HG03460 (cell line): ENCODE measurements at regions not wholly inside any gene's neighbourhood (a gene's known extent, or its start where the extent isn't known, plus 50 kb on each side); places are given as distances from the start of the nearest gene placed in this dataset.

Source experiments
- ATAC-seq: cut with Tn5 transposase; IDR thresholded peaks from one replicate; pipeline ENCODE4 v1.9.1; 2021; ENCODE audit not compliant: unreplicated experiment

GRCh38 chr4:38310446-38311043, 350.3 kb downstream of the PTTG2 start:
- ATAC-seq = peak; percentile 92

DNA sequence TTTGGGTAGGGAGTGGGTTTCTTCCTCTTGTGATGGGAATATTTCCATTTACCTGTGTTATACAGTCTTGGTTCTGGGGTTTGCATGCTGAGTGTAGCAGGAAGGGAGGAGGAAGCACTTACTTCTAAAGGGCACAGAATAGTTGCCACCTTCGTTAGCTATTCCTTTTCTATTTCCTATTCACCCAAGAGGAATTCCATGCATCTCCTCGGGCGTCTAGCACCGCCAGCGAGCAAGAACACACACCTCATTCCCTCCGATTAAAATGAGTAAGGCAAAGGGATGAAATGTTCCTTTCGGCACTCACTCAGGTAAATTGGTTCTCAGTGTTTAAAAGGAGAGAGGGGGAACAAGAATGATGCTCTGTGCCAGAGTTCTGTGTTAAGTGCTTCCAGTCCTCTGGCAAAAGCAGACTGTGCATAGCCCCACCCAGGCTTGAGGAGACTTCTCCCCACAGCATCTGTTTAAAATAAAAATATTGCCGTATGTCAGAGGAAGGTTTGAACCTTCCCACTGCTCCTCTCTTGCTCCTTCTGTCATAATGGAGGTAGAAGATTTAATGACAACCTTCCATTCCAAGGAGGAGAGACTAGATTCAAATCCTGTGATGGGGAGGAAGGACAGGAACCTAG, 351.4 kb downstream of the PTTG2 start:
- no peak for ATAC-seq

- ATAC-seq = no peak
These were observed 350.8 kb upstream of the KLF3 start for GRCh38 chr4:38313175-38313574.

- ATAC-seq = no peak
These were observed 349.9 kb upstream of the KLF3 start for GRCh38 chr4:38313999-38314561.

DNA sequence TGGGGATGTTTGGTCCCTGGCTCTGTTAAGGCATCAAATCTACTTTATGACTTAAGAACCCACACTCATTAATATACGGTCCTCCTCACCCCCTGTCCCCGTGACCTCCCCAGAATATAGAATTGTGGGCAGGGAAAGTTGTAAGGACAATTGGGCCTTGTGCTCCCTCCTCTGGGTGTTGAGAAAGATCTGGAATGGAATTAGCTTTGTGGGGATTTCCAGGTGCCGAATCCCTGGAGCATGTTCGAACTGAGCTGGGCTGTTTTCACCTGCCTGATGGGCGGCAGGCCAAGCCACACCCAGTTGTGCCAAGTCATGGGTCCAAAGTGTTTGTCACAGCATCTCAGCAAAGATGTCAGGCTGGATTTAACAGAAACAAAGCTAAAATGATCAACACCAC, 349.3 kb upstream of the KLF3 start:
- no peak for ATAC-seq

- no peak for ATAC-seq
These were observed 348.7 kb upstream of the KLF3 start for GRCh38 chr4:38315286-38315685.

DNA sequence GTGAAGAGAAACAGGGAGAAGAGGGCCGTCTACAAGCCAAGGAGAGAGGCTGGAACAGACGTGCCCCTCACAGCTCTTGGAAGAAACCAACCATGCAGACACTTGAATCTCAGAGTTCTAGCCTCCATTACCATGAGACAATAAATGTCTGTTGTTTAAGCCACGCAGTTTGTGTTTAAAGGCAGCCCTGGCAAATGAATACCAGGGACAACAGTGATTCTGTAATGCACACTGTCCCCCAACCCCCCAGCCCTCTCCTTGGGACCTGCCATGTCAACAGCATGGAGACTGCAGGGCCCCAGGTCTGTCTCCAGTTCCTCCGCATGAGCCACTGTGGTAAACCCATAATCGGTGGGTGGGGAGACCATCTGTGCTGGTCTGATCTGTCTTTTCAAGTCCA, 348.0 kb upstream of the KLF3 start:
- no peak for ATAC-seq

GRCh38 chr4:38317041-38317674, 346.8 kb upstream of the KLF3 start:
- no peak for ATAC-seq

- peak; percentile 88 for ATAC-seq
These were observed 345.1 kb upstream of the KLF3 start for GRCh38 chr4:38318737-38319455.

GRCh38 chr4:38319456-38320342, 344.3 kb upstream of the KLF3 start:
- peak; percentile 44 for ATAC-seq

- no peak for ATAC-seq
These were observed 343.7 kb upstream of the KLF3 start for GRCh38 chr4:38320343-38320695.

DNA sequence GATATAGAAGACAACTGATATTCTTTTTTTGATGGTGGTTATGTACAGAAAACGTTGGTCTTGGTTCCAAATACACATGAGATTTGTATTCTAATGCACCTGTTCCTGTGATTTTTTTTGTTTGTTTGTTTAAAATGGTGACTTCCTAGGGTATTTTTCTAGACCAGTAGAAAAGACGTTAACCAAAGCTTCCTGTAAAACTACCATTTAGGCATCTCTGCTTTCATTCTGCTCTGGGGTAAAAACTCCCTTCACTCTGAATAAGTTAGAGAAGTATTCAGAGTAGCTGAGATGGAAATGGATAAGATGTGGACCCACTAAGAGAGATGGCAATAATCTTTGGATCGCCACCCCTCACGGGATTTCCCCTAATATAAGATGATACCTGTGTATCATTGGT, 343.2 kb upstream of the KLF3 start:
- no peak for ATAC-seq

DNA sequence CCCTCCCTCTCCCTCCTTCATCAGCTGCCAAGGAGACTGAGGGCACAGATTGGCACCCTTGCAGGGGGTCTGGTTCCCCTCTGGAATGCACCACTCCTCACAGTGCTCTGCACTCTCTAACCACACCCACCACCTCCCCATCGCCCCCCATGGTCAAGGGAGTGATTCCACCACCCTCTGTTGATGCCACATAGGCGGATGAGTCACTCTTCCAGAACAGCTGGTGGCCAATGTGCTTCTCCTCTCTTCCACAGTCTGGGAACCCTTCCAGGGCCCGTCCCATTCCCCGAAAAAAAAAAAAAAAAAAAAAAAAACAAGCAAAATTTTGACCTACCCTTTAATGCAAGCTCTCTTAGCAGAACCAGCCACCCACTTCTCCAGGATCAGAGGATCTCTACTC, 341.3 kb upstream of the KLF3 start:
- ATAC-seq = no peak

DNA sequence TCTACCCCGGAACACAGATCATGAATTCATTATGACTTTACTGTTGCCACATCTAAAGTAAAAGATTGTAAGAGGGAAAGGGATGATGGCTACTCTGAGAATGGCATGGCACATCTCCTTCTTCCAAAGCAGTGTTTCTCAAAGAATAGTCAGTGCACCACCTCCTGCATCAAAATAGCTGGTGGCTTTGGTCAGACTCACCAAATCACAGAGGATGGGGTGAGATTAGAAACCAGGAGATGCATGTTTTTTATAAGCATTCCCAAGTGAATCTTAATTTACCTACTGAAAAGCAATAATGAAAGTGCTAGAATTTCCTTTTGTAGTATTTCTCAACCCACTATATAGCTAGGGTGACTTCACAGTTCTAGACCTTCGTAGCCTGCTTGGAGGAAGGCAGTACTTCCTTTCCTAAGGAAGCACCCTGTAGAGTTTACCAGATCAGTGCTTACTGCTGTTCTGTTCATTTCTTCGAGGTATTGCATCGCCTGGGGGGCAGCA, 340.8 kb upstream of the KLF3 start:
- no peak for ATAC-seq

- no peak for ATAC-seq
These were observed 339.0 kb upstream of the KLF3 start for GRCh38 chr4:38324861-38325628.

DNA sequence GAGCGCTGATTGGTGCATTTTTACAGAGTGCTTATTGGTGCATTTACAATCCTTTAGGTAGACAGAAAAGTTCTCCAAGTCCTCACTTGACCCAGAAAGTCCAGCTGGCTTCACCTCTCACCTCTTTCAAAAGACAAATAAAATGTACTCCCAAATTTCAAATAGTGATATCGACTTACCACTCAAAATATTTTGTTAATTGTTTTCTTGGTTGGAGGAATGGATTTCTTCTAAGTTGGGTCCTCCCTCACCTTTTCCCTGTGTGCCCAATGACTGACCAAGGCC, 338.4 kb upstream of the KLF3 start:
- ATAC-seq = no peak

DNA sequence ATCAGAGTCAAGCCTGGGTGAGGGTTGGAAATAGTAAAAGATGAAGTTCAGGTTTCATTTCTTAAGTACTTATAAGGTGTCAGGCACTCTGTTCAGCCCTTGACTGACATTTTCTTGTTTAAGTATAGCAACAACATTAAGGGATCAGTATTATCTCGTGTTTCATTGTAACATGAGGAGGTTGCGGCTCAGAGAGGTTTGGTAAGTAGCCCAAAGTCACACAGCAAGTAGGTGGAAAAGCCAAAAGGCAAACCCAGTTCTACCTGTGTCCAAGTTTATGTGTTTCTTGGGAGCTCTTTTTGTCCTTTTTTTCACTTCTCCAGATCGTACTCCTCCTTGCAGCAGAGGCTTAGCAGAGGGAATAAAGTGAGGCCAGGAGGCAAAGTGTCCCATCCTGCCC, 337.5 kb upstream of the KLF3 start:
- ATAC-seq = no peak

GRCh38 chr4:38327174-38327573, 336.8 kb upstream of the KLF3 start:
- no peak for ATAC-seq

DNA sequence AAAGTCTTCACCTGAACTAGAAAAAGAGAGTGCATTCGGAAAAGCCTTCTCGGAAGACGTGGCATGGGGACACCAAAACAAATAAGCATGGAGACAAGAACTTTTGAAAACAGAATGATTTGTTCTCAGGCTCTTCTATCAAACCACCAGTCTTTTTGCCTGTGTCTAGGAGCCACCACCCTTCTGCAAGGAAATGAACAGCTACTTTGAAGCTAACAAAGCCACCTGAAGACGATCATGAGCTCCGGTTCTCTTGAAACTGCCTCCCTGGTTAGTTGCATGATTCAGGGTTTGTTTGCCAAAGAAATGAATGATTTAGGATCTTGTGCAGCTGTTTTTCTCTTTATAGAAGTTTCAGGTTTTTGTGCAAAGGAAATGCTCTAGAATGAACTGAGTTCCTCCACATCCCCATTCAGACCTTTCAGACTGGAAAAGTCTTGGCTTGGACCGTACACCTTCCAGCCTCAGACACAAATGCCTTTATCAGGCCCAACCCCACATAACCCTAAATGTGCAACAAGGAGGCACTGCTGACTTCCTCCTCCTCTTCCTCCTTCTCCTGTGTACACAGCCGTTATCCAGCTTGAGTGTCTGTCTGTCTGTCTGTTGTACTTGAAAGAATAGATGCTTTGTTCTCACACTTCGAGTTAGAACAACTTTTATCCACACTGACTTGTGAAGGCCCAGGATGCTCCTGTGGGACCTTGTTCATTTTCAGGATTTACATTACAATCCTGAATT, 334.8 kb upstream of the KLF3 start:
- ATAC-seq = no peak
